ENCODE measurements at regions not wholly inside any gene's neighbourhood (a gene's known extent, or its start where the extent isn't known, plus 50 kb on each side); places are given as distances from the start of the nearest gene placed in this dataset.

GRCh38 chr15:96561593-96561992 is 231.1 kb downstream of the NR2F2 start:
- no peaks in the 10 kb centered on the region for H3K9me3 ChIP-seq (replicated peaks in 1 of 3)
- WGBS, 4 donors: 65 to 74% (median 73%) methylated on average over 2 of the region's 2 CpGs

GRCh38 chr15:96564546-96564945 is 234.0 kb downstream of the NR2F2 start:
- Histone ChIP-seq H3K9me3 (replicated peaks in 1 of 3) (no peaks in the 10 kb centered on the region), H3K27me3 (no peaks in the 10 kb centered on the region), H3K36me3 (replicated peaks in 1 of 2) (no peaks in the 10 kb centered on the region), H3K27ac (no peak overlapping the region), H3K4me1 (replicated peaks in 1 of 2) (no peaks in the 10 kb centered on the region), H3K4me3 (no peak overlapping the region)
- TF ChIP-seq CTCF (IDR thresholded peaks at IDR 0.05) (no peak), POLR2A (IDR thresholded peaks at IDR 0.05) (no peak)
- intact Hi-C loops (cut with DNase I): no loop called here
- WGBS, 4 donors: 54 to 75% (median 68%) methylated on average over 3 of the region's 3 CpGs
- peak in 1 of 7 donors; percentile 11 for DNase-seq

More at GRCh38 chr15:96561593-96561992, 231.1 kb downstream of the NR2F2 start:
- Histone ChIP-seq H3K27ac (no peak overlapping the region), H3K4me3 (no peak overlapping the region), H3K36me3 (replicated peaks in 1 of 2) (no peaks in the 10 kb centered on the region), H3K4me1 (replicated peaks in 1 of 2) (no peaks in the 10 kb centered on the region), H3K27me3 (no peaks in the 10 kb centered on the region)
- no peak for DNase-seq
- intact Hi-C loops (cut with DNase I): no loop called here
- no peak for TF ChIP-seq CTCF (IDR thresholded peaks at IDR 0.05)
- no peak for TF ChIP-seq POLR2A (IDR thresholded peaks at IDR 0.05)

- Histone ChIP-seq H3K27me3 (no peaks in the 10 kb centered on the region), H3K4me1 (replicated peaks in 1 of 2) (no peaks in the 10 kb centered on the region), H3K4me3 (no peak overlapping the region), H3K9me3 (replicated peaks in 1 of 3) (no peaks in the 10 kb centered on the region), H3K36me3 (replicated peaks in 1 of 2) (no peaks in the 10 kb centered on the region), H3K27ac (no peak overlapping the region)
- intact Hi-C loops (cut with DNase I): no loop called here
- 78 to 86% (median 83%) methylated on average over 2 of the region's 2 CpGs for WGBS, 4 donors
- no peak for DNase-seq
- no peak for TF ChIP-seq CTCF (IDR thresholded peaks at IDR 0.05)
- no peak for TF ChIP-seq POLR2A (IDR thresholded peaks at IDR 0.05)
Observed at GRCh38 chr15:96565266-96565665, 234.8 kb downstream of the NR2F2 start.

- no peak for DNase-seq
- TF ChIP-seq POLR2A (IDR thresholded peaks at IDR 0.05) (no peak), CTCF (IDR thresholded peaks at IDR 0.05) (no peak)
- Histone ChIP-seq H3K27ac (no peak overlapping the region), H3K27me3 (no peaks in the 10 kb centered on the region), H3K36me3 (replicated peaks in 1 of 2) (no peaks in the 10 kb centered on the region), H3K4me1 (replicated peaks in 1 of 2) (no peaks in the 10 kb centered on the region), H3K4me3 (no peak overlapping the region), H3K9me3 (replicated peaks in 1 of 3) (no peaks in the 10 kb centered on the region)
- 87 to 94% (median 93%) methylated on average over 10 of the region's 10 CpGs for WGBS, 4 donors
- intact Hi-C loops (cut with DNase I): no loop called here
Observed at GRCh38 chr15:96574782-96575181, 244.3 kb downstream of the NR2F2 start.
